IMR-90 (cell line): ENCODE measurements at regions not wholly inside any gene's neighbourhood (a gene's known extent, or its start where the extent isn't known, plus 50 kb on each side); places are given as distances from the start of the nearest gene placed in this dataset.

Experiments
- ATAC-seq: fragments of 200-7000 bp; cut with Tn5 transposase; 2 replicates; pipeline ENCODE4 v1.9.1; 2020; ENCODE audit warnings: low read depth, mild to moderate bottlenecking, moderate library complexity
- BruUV-seq: library from RNA; stranded (reverse); fragments of 400-500 nt; replicated peaks from 2 replicates; lab custom pipeline; 2021; lab: Mats Ljungman, UMichigan
- CTCF ChIA-PET: fragments of 300-600 bp; formaldehyde crosslinking; extraction: SDS; loops from one replicate; lab custom pipeline; 2021; ENCODE audit warnings: antibody characterized with exemption; lab: Yijun Ruan, JAX
- POLR2A ChIA-PET: fragments of 300-600 bp; sonication (Branson Sonifier 250); formaldehyde crosslinking; loops from one replicate; lab custom pipeline; 2022; ENCODE audit warnings: antibody characterized with exemption; ENCODE audit not compliant: unreplicated experiment; lab: Charles Lee
- DNase-seq: peaks from one replicate; pipeline ENCODE4 v3.0.0; 2013
- H2AFZ ChIP-seq: replicated peaks from 2 replicates; pipeline ENCODE3; 2013; ENCODE audit warnings: low read length, mild to moderate bottlenecking; ENCODE audit not compliant: poor library complexity
- H2AK5ac ChIP-seq: 2 replicates; pipeline ENCODE4 v1.6.1; 2013; ENCODE audit warnings: low read depth, low read length, inconsistent platforms
- H2AK9ac ChIP-seq: replicated peaks from 2 replicates; pipeline ENCODE3; 2013; ENCODE audit warnings: mild to moderate bottlenecking, low read depth, low read length, moderate library complexity; ENCODE audit not compliant: poor library complexity
- H2BK120ac ChIP-seq: 2 replicates; pipeline ENCODE4 v1.6.1; 2013; ENCODE audit warnings: low read depth, low read length, inconsistent platforms
- H2BK15ac ChIP-seq: 3 replicates; pipeline ENCODE4 v1.6.1; 2013; ENCODE audit warnings: low read depth, low read length, inconsistent platforms
- H2BK20ac ChIP-seq: 2 replicates; pipeline ENCODE4 v1.6.1; 2013; ENCODE audit warnings: low read depth, mild to moderate bottlenecking, inconsistent platforms, low read length, moderate library complexity
- H2BK5ac ChIP-seq: 2 replicates; pipeline ENCODE4 v1.6.1; 2013; ENCODE audit warnings: mild to moderate bottlenecking, low read depth, low read length, inconsistent platforms; ENCODE audit not compliant: poor library complexity, severe bottlenecking
- H3K14ac ChIP-seq: replicated peaks from 2 replicates; pipeline ENCODE4 v1.6.1; 2013; ENCODE audit warnings: low read depth, low read length, inconsistent platforms
- H3K18ac ChIP-seq: 2 replicates; pipeline ENCODE4 v1.6.1; 2013; ENCODE audit warnings: low read depth, low read length, control low read depth
- H3K23ac ChIP-seq: 2 replicates; pipeline ENCODE4 v1.6.1; 2013; ENCODE audit warnings: low read depth, low read length, inconsistent platforms
- H3K27ac ChIP-seq: 2 replicates; pipeline ENCODE4 v1.5.1; 2013; ENCODE audit warnings: mild to moderate bottlenecking, control low read depth, low read length; ENCODE audit not compliant: insufficient read depth
- H3K27me3 ChIP-seq: 2 replicates; pipeline ENCODE4 v1.6.1; 2013; ENCODE audit warnings: low read length; ENCODE audit not compliant: control insufficient read depth, insufficient read depth
- H3K36me3 ChIP-seq: 2 replicates; pipeline ENCODE4 v1.6.1; 2013; ENCODE audit warnings: low read length, mixed read lengths; ENCODE audit not compliant: control insufficient read depth, insufficient read depth
- H3K4ac ChIP-seq: 2 replicates; pipeline ENCODE4 v1.6.1; 2013; ENCODE audit warnings: low read depth, low read length, inconsistent platforms
- H3K4me1 ChIP-seq: 2 replicates; pipeline ENCODE4 v1.6.1; 2013; ENCODE audit warnings: low read length, mixed read lengths; ENCODE audit not compliant: control insufficient read depth, insufficient read depth
- H3K4me2 ChIP-seq: 2 replicates; pipeline ENCODE4 v1.6.1; 2013; ENCODE audit warnings: low read depth, mild to moderate bottlenecking, control low read depth, low read length, moderate library complexity
- H3K4me3 ChIP-seq: 2 replicates; pipeline ENCODE4 v1.5.1; 2013; ENCODE audit warnings: low read depth, mild to moderate bottlenecking, control low read depth, low read length, moderate library complexity; ENCODE audit not compliant: insufficient read depth
- H3K56ac ChIP-seq: 2 replicates; pipeline ENCODE4 v1.6.1; 2013; ENCODE audit warnings: low read length, inconsistent platforms; ENCODE audit not compliant: insufficient read depth; ENCODE audit errors: extremely low read depth
- H3K79me1 ChIP-seq, 2 experiments: 2 replicates each; pipeline ENCODE4 v1.6.1; 2013; ENCODE audit warnings: low read length in 2 of 2, inconsistent platforms in 1 of 2, low read depth in 1 of 2
- H3K9ac ChIP-seq: 2 replicates; pipeline ENCODE4 v1.6.1; 2013; ENCODE audit warnings: low read depth, low read length, control low read depth
- H3K9me1 ChIP-seq: 2 replicates; pipeline ENCODE4 v1.6.1; 2013; ENCODE audit warnings: low read length, inconsistent platforms; ENCODE audit not compliant: insufficient read depth
- H3K9me3 ChIP-seq: 2 replicates; pipeline ENCODE4 v1.6.1; 2013; ENCODE audit warnings: low read length; ENCODE audit not compliant: control insufficient read depth, insufficient read depth
- H4K20me1 ChIP-seq: 2 replicates; pipeline ENCODE4 v1.6.1; 2013; ENCODE audit warnings: low read length, inconsistent platforms; ENCODE audit not compliant: insufficient read depth
- H4K5ac ChIP-seq: 2 replicates; pipeline ENCODE4 v1.6.1; 2013; ENCODE audit warnings: mild to moderate bottlenecking, low read depth, low read length, control low read depth
- H4K8ac ChIP-seq, 2 experiments: 2 replicates each; pipeline ENCODE4 v1.6.1; 2013; ENCODE audit warnings: low read depth in 2 of 2, low read length in 2 of 2, control low read depth in 1 of 2, inconsistent platforms in 1 of 2
- H4K91ac ChIP-seq: 2 replicates; pipeline ENCODE4 v1.6.1; 2013; ENCODE audit warnings: low read depth, low read length, inconsistent platforms; ENCODE audit not compliant: insufficient read depth
- BHLHE40 ChIP-seq: fragments of 150-350 bp; IDR thresholded peaks from 2 replicates; pipeline ENCODE4 v1.6.1; 2016; ENCODE audit warnings: mild to moderate bottlenecking, low read depth, low read length
- CEBPB ChIP-seq: IDR thresholded peaks from 2 replicates; pipeline ENCODE4 v1.6.1; 2012; ENCODE audit warnings: low read depth, low read length, improper control_type of control experiment
- CHD1 ChIP-seq: IDR thresholded peaks from 2 replicates; pipeline ENCODE4 v1.6.1; 2012; ENCODE audit warnings: low read depth, low read length, improper control_type of control experiment
- CTCF ChIP-seq: conservative IDR thresholded peaks from 2 replicates; pipeline ENCODE4 v1.5.1; 2012; ENCODE audit warnings: mild to moderate bottlenecking, low read depth, low read length, improper control_type of control experiment
- ELK1 ChIP-seq: fragments of 150-350 bp; IDR thresholded peaks from 2 replicates; pipeline ENCODE4 v1.6.1; 2016; ENCODE audit warnings: low read depth, mild to moderate bottlenecking, low read length, moderate library complexity, borderline replicate concordance
- FOS ChIP-seq: fragments of 150-350 bp; IDR thresholded peaks from 2 replicates; pipeline ENCODE4 v1.6.1; 2016; ENCODE audit warnings: low read depth, low read length
- MAFK ChIP-seq: IDR thresholded peaks from 2 replicates; pipeline ENCODE4 v1.6.1; 2012; ENCODE audit warnings: low read depth, low read length, improper control_type of control experiment
- MAZ ChIP-seq: IDR thresholded peaks from 2 replicates; pipeline ENCODE4 v1.6.1; 2012; ENCODE audit warnings: low read depth, mild to moderate bottlenecking, low read length, improper control_type of control experiment, moderate library complexity, borderline replicate concordance
- MXI1 ChIP-seq: IDR thresholded peaks from 2 replicates; pipeline ENCODE4 v1.6.1; 2012; ENCODE audit warnings: low read depth, mild to moderate bottlenecking, low read length, moderate library complexity, borderline replicate concordance
- NFE2L2 ChIP-seq: fragments of 150-350 bp; IDR thresholded peaks from 2 replicates; pipeline ENCODE4 v1.6.1; 2016; ENCODE audit warnings: low read depth, mild to moderate bottlenecking, low read length
- POLR2A ChIP-seq: IDR thresholded peaks from 2 replicates; pipeline ENCODE4 v1.6.1; 2012; ENCODE audit warnings: mild to moderate bottlenecking, low read depth, low read length
- RAD21 ChIP-seq: IDR thresholded peaks from 2 replicates; pipeline ENCODE4 v1.6.1; 2012; ENCODE audit warnings: low read length, improper control_type of control experiment
- RCOR1 ChIP-seq: IDR thresholded peaks from 2 replicates; pipeline ENCODE4 v1.6.1; 2012; ENCODE audit warnings: mild to moderate bottlenecking, low read length, improper control_type of control experiment; ENCODE audit not compliant: insufficient replicate concordance
- RFX5 ChIP-seq: IDR thresholded peaks from 2 replicates; pipeline ENCODE4 v1.8.0; 2012; ENCODE audit warnings: low read depth, mild to moderate bottlenecking, low read length, moderate library complexity
- SMC3 ChIP-seq: fragments of 150-350 bp; IDR thresholded peaks from 2 replicates; pipeline ENCODE4 v1.6.1; 2016; ENCODE audit warnings: low read depth, mild to moderate bottlenecking, antibody characterized with exemption, low read length, moderate library complexity
- USF2 ChIP-seq: fragments of 150-350 bp; IDR thresholded peaks from 2 replicates; pipeline ENCODE4 v1.6.1; 2017; ENCODE audit warnings: mild to moderate bottlenecking, antibody characterized with exemption, low read length, low read depth
- WGBS, 2 experiments: methylation state at CpG; one replicate each; pipeline versions ENCODE4 v1.1.5 to v1.1.7; 2013; ENCODE audit warnings: missing lambda C conversion rate in 2 of 2; ENCODE audit not compliant: insufficient read length in 1 of 2; ENCODE audit errors: extremely low coverage in 2 of 2; 5-methylcytosine and 5-hydroxymethylcytosine counted together
- dilution Hi-C: fragments of 300-500 bp; cut with HindIII; formaldehyde crosslinking; loops from one replicate; pipeline ENCODE4 v1.14.3; 2018; ENCODE audit warnings: low sequenced_read_pairs; ENCODE audit not compliant: unreplicated experiment
- in situ Hi-C: fragments of 300-500 bp; cut with MboI; formaldehyde crosslinking; loops from 3 replicates; pipeline ENCODE4 v1.14.3; 2019; ENCODE audit warnings: low sequenced_read_pairs, inconsistent platforms, mixed read lengths
- intact Hi-C: fragments of 100-400 bp; cut with micrococcal nuclease; formaldehyde crosslinking; loops from 2 replicates; pipeline ENCODE4 v1.10.0; 2022

GRCh38 chr12:114165921-114166320 is 199.8 kb upstream of the RBM19 start:
- Histone ChIP-seq H3K27ac (no peak overlapping the region), H3K4me3 (no peak overlapping the region), H3K79me1 (no peaks in the 10 kb centered on the region), H3K9me1 (no peaks in the 10 kb centered on the region), H3K36me3 (no peaks in the 10 kb centered on the region), H4K8ac (no peak overlapping the region), H3K56ac (no peak overlapping the region), H3K14ac (no peak overlapping the region), H3K9me3 (no peaks in the 10 kb centered on the region), H4K20me1 (no peaks in the 10 kb centered on the region), H2BK15ac (no peak overlapping the region), H4K91ac (no peak overlapping the region), H3K23ac (no peak overlapping the region), H3K4me2 (no peak overlapping the region), H4K5ac (no peak overlapping the region), H3K4ac (no peak overlapping the region), H3K9ac (no peak overlapping the region), H2BK5ac (no peak overlapping the region), H2BK120ac (no peak overlapping the region), H2AK9ac (no peak overlapping the region), H3K4me1 (no peaks in the 10 kb centered on the region), H2BK20ac (no peak overlapping the region), H2AK5ac (no peak overlapping the region), H2AFZ (no peak overlapping the region), H3K27me3 (no peaks in the 10 kb centered on the region; the same call in 1 of the 2 replicates), H3K18ac (no peak overlapping the region)
- ChIA-PET CTCF (interaction anchor here (0.7 to 3.0 kb wide), 7 partner anchors 9 to 342 kb away, joined by 3 to 15 read pairs (median 4); no protein-coding TSS in a partner anchor), POLR2A (no interaction called here)
- no CpG with 5 or more reads among the region's 1 CpG for WGBS, 2 experiments
- TF ChIP-seq NFE2L2 = no peak
- TF ChIP-seq FOS = no peak
- no peak for TF ChIP-seq CHD1
- no peak for TF ChIP-seq CEBPB
- TF ChIP-seq USF2 = no peak
- TF ChIP-seq MXI1 = no peak
- TF ChIP-seq RAD21 = no peak
- no peak for TF ChIP-seq CTCF
- TF ChIP-seq RCOR1 = no peak
- TF ChIP-seq RFX5 = no peak
- TF ChIP-seq MAZ = no peak
- no peak for TF ChIP-seq BHLHE40
- no peak for TF ChIP-seq SMC3
- no peak for TF ChIP-seq MAFK
- no peak for TF ChIP-seq ELK1
- no peak for TF ChIP-seq POLR2A
- DNase-seq (no peak), ATAC-seq (no peak)
- BruUV-seq = no TSS peak
- in situ Hi-C loops (loop anchor here (25.0 kb wide), 1 partner anchor 346 kb away; no protein-coding TSS in a partner anchor), intact Hi-C loops (loop anchor here (1.0 to 5.0 kb wide), 4 partner anchors 236 to 1756 kb away; no protein-coding TSS in a partner anchor), dilution Hi-C loops (no loop called here)
